ENCODE measurements at regions not wholly inside any gene's neighbourhood (a gene's known extent, or its start where the extent isn't known, plus 50 kb on each side); places are given as distances from the start of the nearest gene placed in this dataset.
"Not testable (repeated sequence)": the region's sequence is repeated elsewhere in the genome, so short reads cannot be mapped to it uniquely, and the experiment has no call there.

- DNase-seq = no peak
Measured at GRCh38 chr3:23710555-23710954, 95.2 kb upstream of the UBE2E1 start.

GRCh38 chr3:23711916-23712494 is 93.8 kb upstream of the UBE2E1 start:
- no peak for DNase-seq

GRCh38 chr3:23712656-23713559 is 92.8 kb upstream of the UBE2E1 start:
- DNase-seq = no peak

- no peak for DNase-seq
Measured at GRCh38 chr3:23713641-23714040, 92.1 kb upstream of the UBE2E1 start.

- no peak for DNase-seq
Measured at GRCh38 chr3:23720059-23720458, 85.7 kb upstream of the UBE2E1 start.

GRCh38 chr3:23720885-23721284 is 84.9 kb upstream of the UBE2E1 start:
- no peak for DNase-seq

GRCh38 chr3:23723141-23723540 is 82.6 kb upstream of the UBE2E1 start:
- no peak for DNase-seq

- DNase-seq = no peak
Measured at GRCh38 chr3:23723930-23724329, 81.8 kb upstream of the UBE2E1 start.

GRCh38 chr3:23726811-23727548 is 78.8 kb upstream of the UBE2E1 start:
- peak in 1 of 5 donors; percentile 39 for DNase-seq

GRCh38 chr3:23728601-23729117 is 77.1 kb upstream of the UBE2E1 start:
- DNase-seq = no peak

GRCh38 chr3:23729362-23729761 is 76.4 kb upstream of the UBE2E1 start:
- DNase-seq = not testable (repeated sequence)

GRCh38 chr3:23734481-23734880 is 71.3 kb upstream of the UBE2E1 start:
- DNase-seq = no peak

GRCh38 chr3:23735062-23735461 is 70.7 kb upstream of the UBE2E1 start:
- DNase-seq = no peak

GRCh38 chr3:23735535-23736326 is 70.0 kb upstream of the UBE2E1 start:
- DNase-seq = no peak

GRCh38 chr3:23738944-23739343 is 66.8 kb upstream of the UBE2E1 start:
- DNase-seq = no peak

- DNase-seq = no peak
Measured at GRCh38 chr3:23739536-23739935, 66.2 kb upstream of the UBE2E1 start.

- DNase-seq = peak in 1 of 5 donors; percentile 54
Measured at GRCh38 chr3:23740517-23740965, 65.2 kb upstream of the UBE2E1 start.

GRCh38 chr3:23741036-23741706 is 64.6 kb upstream of the UBE2E1 start:
- no peak for DNase-seq

- no peak for DNase-seq
Measured at GRCh38 chr3:23743141-23743784, 62.5 kb upstream of the UBE2E1 start.

GRCh38 chr3:23746441-23746840 is 59.3 kb upstream of the UBE2E1 start:
- no peak for DNase-seq

- no peak for DNase-seq
Measured at GRCh38 chr3:23747841-23748240, 57.9 kb upstream of the UBE2E1 start.

Data from T-helper 1 cell (primary cell).